NAMALWA (cell line): ENCODE measurements at regions not wholly inside any gene's neighbourhood (a gene's known extent, or its start where the extent isn't known, plus 50 kb on each side); places are given as distances from the start of the nearest gene placed in this dataset.

Experiments
- DNase-seq: peaks from one replicate; pipeline ENCODE4 v3.0.0-alpha.2; 2015; ENCODE audit warnings: low spot score

- DNase-seq: no peak
These were observed 118.5 kb upstream of the HS6ST1 start for GRCh38 chr2:128437204-128437565.

GRCh38 chr2:128438091-128438490 is 119.4 kb upstream of the HS6ST1 start:
- no peak for DNase-seq

GRCh38 chr2:128438586-128438985 is 119.9 kb upstream of the HS6ST1 start:
- DNase-seq: no peak

- no peak for DNase-seq
These were observed 120.5 kb upstream of the HS6ST1 start for GRCh38 chr2:128439031-128439790.

GRCh38 chr2:128439791-128440665 is 121.4 kb upstream of the HS6ST1 start:
- DNase-seq: no peak

- no peak for DNase-seq
These were observed 122.1 kb upstream of the HS6ST1 start for GRCh38 chr2:128440666-128441340.

- DNase-seq: no peak
These were observed 122.8 kb upstream of the HS6ST1 start for GRCh38 chr2:128441341-128442052.

GRCh38 chr2:128442053-128442751 is 123.5 kb upstream of the HS6ST1 start:
- DNase-seq: no peak

- no peak for DNase-seq
These were observed 124.2 kb upstream of the HS6ST1 start for GRCh38 chr2:128442891-128443302.

- no peak for DNase-seq
These were observed 125.6 kb upstream of the HS6ST1 start for GRCh38 chr2:128444121-128444771.

GRCh38 chr2:128444816-128445522 is 126.3 kb upstream of the HS6ST1 start:
- no peak for DNase-seq

GRCh38 chr2:128445523-128445900 is 126.8 kb upstream of the HS6ST1 start:
- DNase-seq: no peak

- no peak for DNase-seq
These were observed 127.6 kb upstream of the HS6ST1 start for GRCh38 chr2:128446049-128446873.

GRCh38 chr2:128446874-128447537 is 128.3 kb upstream of the HS6ST1 start:
- no peak for DNase-seq

- no peak for DNase-seq
These were observed 128.9 kb upstream of the HS6ST1 start for GRCh38 chr2:128447538-128447995.

- DNase-seq: no peak
These were observed 129.9 kb upstream of the HS6ST1 start for GRCh38 chr2:128448331-128449225.

- DNase-seq: no peak
These were observed 130.8 kb upstream of the HS6ST1 start for GRCh38 chr2:128449226-128450061.
